BLaER1 treated with 17β-estradiol and CSF1 and Interleukin-3, amounts not matched to agents 10 nM and 100 nM (cell line): ENCODE measurements at regions not wholly inside any gene's neighbourhood (a gene's known extent, or its start where the extent isn't known, plus 50 kb on each side); places are given as distances from the start of the nearest gene placed in this dataset.

Experiments
- H3K27ac ChIP-seq, 11 experiments: shearing (Covaris generic); formaldehyde crosslinking; 2 replicates each; pipeline ENCODE4 v1.8.1; 2022
- H3K27me3 ChIP-seq, 11 experiments: shearing (Covaris generic); formaldehyde crosslinking; 2 replicates each; pipeline ENCODE4 v1.8.1; 2022
- H3K36me3 ChIP-seq, 11 experiments: shearing (Covaris generic); formaldehyde crosslinking; 2 replicates each; pipeline ENCODE4 v1.8.1; 2022
- H3K4me1 ChIP-seq, 10 experiments: shearing (Covaris generic); formaldehyde crosslinking; 2 replicates each; pipeline ENCODE4 v1.8.1; 2022
- H3K4me2 ChIP-seq, 11 experiments: shearing (Covaris generic); formaldehyde crosslinking; 2 replicates each; pipeline ENCODE4 v1.8.1; 2022
- H3K4me3 ChIP-seq, 10 experiments: shearing (Covaris generic); formaldehyde crosslinking; 2 replicates each; pipeline ENCODE4 v1.8.1; 2022
- H3K9ac ChIP-seq, 11 experiments: shearing (Covaris generic); formaldehyde crosslinking; 2 replicates each; pipeline ENCODE4 v1.8.1; 2022
- H3K9me3 ChIP-seq, 11 experiments: shearing (Covaris generic); formaldehyde crosslinking; replicated peaks in 1 of 11; 2 replicates each; pipeline ENCODE4 v1.8.1; 2022
- H4K20me1 ChIP-seq, 11 experiments: shearing (Covaris generic); formaldehyde crosslinking; 2 replicates each; pipeline ENCODE4 v1.8.1; 2022
- Cebpa-rat ChIP-seq, 11 experiments: shearing (Covaris generic); IDR thresholded peaks; 2 replicates each; pipeline ENCODE4 v1.8.1; 2022

DNA sequence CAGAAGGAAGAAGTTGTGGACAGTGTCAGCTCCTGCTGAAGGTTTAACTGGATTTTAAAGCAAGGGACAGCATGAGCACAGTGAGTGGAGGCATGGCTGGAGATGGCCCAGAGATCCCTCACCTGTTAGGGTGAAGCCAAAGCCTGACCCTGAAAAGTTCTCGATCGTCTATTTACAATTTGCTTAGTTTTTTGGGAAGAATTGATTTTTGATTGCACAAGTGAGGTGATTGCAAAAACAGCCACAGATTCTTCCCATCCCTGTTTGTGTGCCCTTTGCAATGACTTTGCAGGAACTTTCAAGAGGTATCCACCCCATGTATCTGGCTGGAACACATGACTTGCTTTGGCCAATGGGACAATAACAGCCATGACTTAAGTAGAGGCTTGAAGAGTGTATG, 170.1 kb downstream of the TFAP2C start:
- no peak for TF ChIP-seq Cebpa-rat (IDR thresholded peaks at IDR 0.05)

DNA sequence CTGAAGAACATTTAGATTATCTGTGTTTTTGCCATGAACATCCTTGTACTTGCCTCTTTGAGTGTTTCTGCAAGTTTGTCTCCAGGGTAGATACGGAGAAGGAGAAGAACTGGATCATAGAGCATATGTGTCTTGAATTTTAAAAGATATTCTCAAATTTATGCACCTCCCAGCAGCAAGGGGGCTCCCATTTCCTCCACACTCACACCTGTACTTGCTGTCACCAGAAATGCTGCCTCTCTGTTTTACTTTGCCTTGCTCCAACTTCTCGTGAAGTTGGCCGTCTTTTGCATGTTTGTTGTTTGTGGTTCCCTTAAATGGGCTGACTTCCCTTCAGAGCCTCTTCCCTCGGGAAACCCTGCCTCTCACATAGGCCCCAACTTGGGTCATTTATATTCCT, 171.0 kb downstream of the TFAP2C start:
- H3K9ac ChIP-seq: no peak overlapping the region
- no peaks in the 10 kb centered on the region for H4K20me1 ChIP-seq
- no peaks in the 10 kb centered on the region; a peak in 1 of 22 replicates for H3K36me3 ChIP-seq
- no peak overlapping the region for H3K4me2 ChIP-seq
- H3K9me3 ChIP-seq: peaks cover 5 to 20% (median 13%) of the 10 kb centered on the region in 11 experiments; a peak in 17 of 22 replicates
- no peak overlapping the region for H3K27ac ChIP-seq
- no peak for TF ChIP-seq Cebpa-rat (IDR thresholded peaks at IDR 0.05)
- peaks cover 0 to 8% (median 6%) of the 10 kb centered on the region in 10 experiments; a peak in 8 of 20 replicates for H3K4me1 ChIP-seq
- no peaks in the 10 kb centered on the region for H3K27me3 ChIP-seq
- H3K4me3 ChIP-seq: no peak overlapping the region

More for the DNA sequence above, 170.1 kb downstream of the TFAP2C start:
- H3K4me2 ChIP-seq: no peak overlapping the region
- no peaks in the 10 kb centered on the region for H4K20me1 ChIP-seq
- H3K9me3 ChIP-seq: peaks cover 5 to 20% (median 13%) of the 10 kb centered on the region in 11 experiments; a peak in 17 of 22 replicates
- H3K27ac ChIP-seq: no peak overlapping the region
- H3K36me3 ChIP-seq: no peaks in the 10 kb centered on the region; a peak in 1 of 22 replicates
- no peak overlapping the region for H3K4me3 ChIP-seq
- H3K4me1 ChIP-seq: peaks cover 0 to 8% (median 6%) of the 10 kb centered on the region in 10 experiments; a peak in 8 of 20 replicates
- H3K9ac ChIP-seq: no peak overlapping the region
- no peaks in the 10 kb centered on the region for H3K27me3 ChIP-seq

DNA sequence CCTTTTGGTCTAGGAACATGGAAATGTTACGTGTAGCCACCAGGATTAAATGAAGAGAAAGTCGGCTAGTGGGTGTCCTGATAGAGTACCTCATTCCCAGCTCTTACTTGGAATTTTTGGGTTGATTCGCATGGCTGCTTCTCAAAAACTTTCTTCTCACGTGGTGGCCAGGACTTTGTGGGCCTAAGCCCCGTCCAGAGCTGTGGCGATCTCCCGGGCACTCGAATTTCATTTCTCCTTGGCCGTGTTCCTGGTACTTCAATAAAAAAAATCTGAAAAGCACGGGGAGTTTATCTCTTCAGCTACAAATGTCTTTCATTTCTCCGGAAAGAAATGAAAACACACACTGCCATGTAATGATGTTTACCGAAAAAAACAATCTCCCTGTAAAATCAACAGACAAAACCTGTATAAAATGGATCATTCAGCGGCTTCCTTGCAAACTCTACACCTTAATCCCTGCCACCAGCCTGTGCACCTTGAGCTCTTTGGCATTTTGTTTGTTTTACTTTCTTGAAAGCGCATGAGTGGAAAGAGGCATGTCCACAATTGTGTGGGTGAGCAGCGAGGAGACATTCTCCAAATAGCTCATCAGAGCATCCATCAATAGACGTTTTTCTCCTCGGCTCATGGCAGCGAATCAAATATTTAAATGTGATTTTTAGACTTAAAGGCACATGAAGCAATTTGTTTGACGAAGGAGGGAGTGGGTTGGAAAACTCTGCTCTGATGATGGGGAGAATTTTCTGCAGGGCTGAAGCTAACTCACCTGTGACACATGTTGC, 173.1 kb downstream of the TFAP2C start:
- H3K27ac ChIP-seq: no peak overlapping the region
- no peaks in the 10 kb centered on the region; a peak in 1 of 22 replicates for H3K36me3 ChIP-seq
- H3K9ac ChIP-seq: no peak overlapping the region
- no peak overlapping the region for H3K4me3 ChIP-seq
- no peak overlapping the region for H3K4me2 ChIP-seq
- peaks cover 0 to 5% (median 0%) of the 10 kb centered on the region in 10 experiments; a peak in 2 of 20 replicates for H3K4me1 ChIP-seq
- peaks cover 5 to 20% (median 13%) of the 10 kb centered on the region in 11 experiments; a peak in 17 of 22 replicates for H3K9me3 ChIP-seq
- no peaks in the 10 kb centered on the region for H3K27me3 ChIP-seq
- no peaks in the 10 kb centered on the region for H4K20me1 ChIP-seq
- TF ChIP-seq Cebpa-rat (IDR thresholded peaks at IDR 0.05): no peak

DNA sequence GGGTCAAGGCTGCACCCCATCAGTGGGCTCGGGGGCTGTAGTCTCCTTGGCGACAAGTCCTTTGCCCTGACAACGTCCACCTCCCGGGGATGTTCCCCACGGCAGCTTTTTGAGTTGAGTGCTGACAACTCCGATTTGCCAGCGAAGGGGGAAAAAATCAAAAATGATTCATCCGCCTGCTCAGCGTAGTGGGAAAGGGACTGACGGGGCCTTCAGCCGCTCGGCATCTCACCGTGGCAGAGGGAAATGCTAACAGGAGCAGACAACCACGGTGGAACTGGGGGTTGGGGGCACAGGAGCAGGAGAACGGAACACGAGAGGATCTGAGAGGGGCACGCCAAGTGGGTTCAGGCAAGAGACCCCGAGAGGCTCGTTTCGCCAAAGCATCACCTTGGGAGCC, 173.7 kb downstream of the TFAP2C start:
- Histone ChIP-seq H3K9me3 (peaks cover 5 to 17% (median 13%) of the 10 kb centered on the region in 11 experiments; a peak in 17 of 22 replicates), H4K20me1 (no peaks in the 10 kb centered on the region), H3K27me3 (no peaks in the 10 kb centered on the region), H3K27ac (no peak overlapping the region), H3K4me2 (no peak overlapping the region), H3K36me3 (no peaks in the 10 kb centered on the region; a peak in 1 of 22 replicates), H3K4me3 (no peak overlapping the region), H3K4me1 (peaks cover 0 to 9% (median 0%) of the 10 kb centered on the region in 10 experiments; a peak in 2 of 20 replicates), H3K9ac (no peak overlapping the region)
- TF ChIP-seq Cebpa-rat (IDR thresholded peaks at IDR 0.05): no peak

DNA sequence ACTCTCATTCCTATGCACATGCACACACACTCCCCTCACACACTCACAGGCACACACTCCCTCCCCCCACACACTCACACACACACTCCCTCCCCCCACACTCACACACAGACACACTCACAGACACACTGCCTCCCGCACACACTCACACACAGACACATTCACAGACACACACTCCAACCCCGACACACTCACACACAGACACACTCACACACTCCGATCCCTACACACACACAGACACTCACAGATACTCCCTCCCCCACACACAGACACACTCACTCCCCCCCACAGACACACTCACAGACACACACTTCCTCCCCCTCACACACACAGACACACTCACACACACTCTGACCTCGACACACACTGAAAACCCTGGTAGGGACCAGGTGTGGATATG, 176.2 kb downstream of the TFAP2C start:
- Histone ChIP-seq H3K27ac (no peak overlapping the region), H3K9me3 (no peaks in the 10 kb centered on the region), H3K4me2 (no peak overlapping the region), H3K4me1 (peaks cover 0 to 9% (median 0%) of the 10 kb centered on the region in 10 experiments; a peak in 4 of 20 replicates), H3K36me3 (no peaks in the 10 kb centered on the region), H3K27me3 (no peaks in the 10 kb centered on the region), H3K9ac (no peak overlapping the region), H3K4me3 (no peak overlapping the region), H4K20me1 (no peaks in the 10 kb centered on the region)
- TF ChIP-seq Cebpa-rat (IDR thresholded peaks at IDR 0.05): no peak

DNA sequence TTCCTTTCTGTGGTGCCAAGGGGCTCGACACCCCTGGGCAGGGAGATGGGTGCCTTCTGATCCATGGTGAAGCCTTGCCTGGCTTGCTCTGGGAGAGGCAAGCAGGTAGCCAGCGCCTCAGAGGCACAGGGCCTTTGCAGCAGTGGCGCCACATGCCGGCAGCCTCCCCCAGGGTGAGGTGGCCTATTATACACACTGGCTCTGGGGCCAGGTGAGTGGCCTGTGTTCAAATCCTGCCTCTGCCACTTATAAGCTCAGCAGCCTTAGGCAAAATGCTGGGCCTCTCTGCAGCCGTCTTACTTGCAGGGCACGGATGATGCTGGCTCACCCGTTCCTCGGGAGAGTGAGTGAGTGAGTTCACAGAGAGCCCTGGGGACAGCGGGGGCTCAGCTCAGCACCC, 176.9 kb downstream of the TFAP2C start:
- Histone ChIP-seq H3K4me1 (peaks cover 0 to 9% (median 0%) of the 10 kb centered on the region in 10 experiments; a peak in 4 of 20 replicates), H3K4me2 (no peak overlapping the region), H4K20me1 (no peaks in the 10 kb centered on the region), H3K9me3 (no peaks in the 10 kb centered on the region), H3K27me3 (no peaks in the 10 kb centered on the region), H3K27ac (no peak overlapping the region), H3K36me3 (no peaks in the 10 kb centered on the region), H3K4me3 (no peak overlapping the region), H3K9ac (no peak overlapping the region)
- TF ChIP-seq Cebpa-rat (IDR thresholded peaks at IDR 0.05): no peak

DNA sequence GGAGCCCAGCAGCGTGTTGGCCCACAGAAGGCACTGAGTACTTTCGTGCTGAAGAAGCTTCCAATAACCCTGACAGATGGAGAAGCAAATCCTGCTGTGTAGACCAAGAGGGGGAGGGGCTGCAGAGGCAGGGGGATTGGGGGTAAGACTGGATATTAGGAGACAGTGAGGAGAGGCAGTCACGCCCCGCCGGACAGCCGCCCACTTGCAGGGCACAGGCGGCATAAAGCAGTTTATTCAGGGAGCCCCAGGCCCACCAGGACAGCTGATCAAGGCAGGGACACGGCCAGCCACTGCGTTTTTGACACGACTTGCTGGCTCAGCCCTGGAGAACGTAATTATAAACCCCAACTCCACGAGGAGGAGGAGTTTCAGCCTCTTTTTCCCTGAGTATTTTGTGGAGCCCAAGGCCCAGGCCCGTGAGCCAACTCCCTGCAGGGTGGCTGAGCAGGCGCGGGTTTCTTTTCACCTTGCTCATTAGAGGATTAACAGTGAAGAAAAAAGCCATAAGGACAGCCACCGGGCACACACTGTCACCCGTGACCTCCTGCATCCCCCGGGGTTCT, 177.9 kb downstream of the TFAP2C start:
- Histone ChIP-seq H3K27ac (no peak overlapping the region), H3K9ac (no peak overlapping the region), H3K4me1 (peaks cover 0 to 9% (median 0%) of the 10 kb centered on the region in 10 experiments; a peak in 4 of 20 replicates), H3K9me3 (no peaks in the 10 kb centered on the region), H3K27me3 (no peaks in the 10 kb centered on the region), H3K4me2 (peak overlapping the region in 2 of 11 experiments; percentile 5 to 13; a peak in 1 of 22 replicates), H3K36me3 (no peaks in the 10 kb centered on the region), H4K20me1 (no peaks in the 10 kb centered on the region), H3K4me3 (no peak overlapping the region)
- TF ChIP-seq Cebpa-rat (IDR thresholded peaks at IDR 0.05): no peak

DNA sequence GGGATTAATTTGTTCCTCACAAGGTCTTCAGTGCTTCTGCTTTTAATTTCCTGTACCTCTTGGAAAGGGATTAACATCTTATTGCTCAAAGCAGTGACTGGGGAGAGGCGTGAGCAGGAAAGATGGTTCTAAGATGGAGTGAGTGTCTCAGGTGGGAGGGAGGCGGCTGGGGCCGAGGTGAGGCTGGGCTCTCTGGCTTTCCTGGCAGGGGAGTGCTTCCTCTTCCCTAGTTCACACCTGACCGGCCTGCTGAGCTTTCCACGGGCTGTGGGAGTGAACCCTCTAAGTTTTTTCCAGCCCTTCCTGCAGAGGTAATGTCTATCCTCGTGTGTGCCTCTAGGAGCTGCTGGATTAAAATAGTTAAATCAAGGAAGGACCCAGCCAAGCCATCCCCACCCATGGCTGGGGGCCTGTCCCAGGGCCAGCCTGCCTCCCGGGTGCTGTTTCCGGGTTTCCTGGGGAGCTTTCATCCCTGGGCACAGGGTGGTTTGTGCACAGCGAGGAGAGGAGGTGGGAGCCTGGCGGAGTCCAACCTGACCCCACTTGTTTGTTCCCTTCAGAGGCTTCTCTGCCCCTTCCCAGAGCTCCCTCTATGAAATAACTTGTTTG, 179.1 kb downstream of the TFAP2C start:
- Histone ChIP-seq H4K20me1 (no peaks in the 10 kb centered on the region), H3K27ac (no peak overlapping the region), H3K4me3 (no peak overlapping the region), H3K27me3 (no peaks in the 10 kb centered on the region), H3K9me3 (no peaks in the 10 kb centered on the region), H3K4me1 (peaks cover 0 to 9% (median 0%) of the 10 kb centered on the region in 10 experiments; a peak in 4 of 20 replicates), H3K36me3 (no peaks in the 10 kb centered on the region), H3K4me2 (0 out of 22 replicates have a peak overlapping the region, but pooled peaks of 1 of the 11 experiments have one; percentile 3), H3K9ac (no peak overlapping the region)
- no peak for TF ChIP-seq Cebpa-rat (IDR thresholded peaks at IDR 0.05)

DNA sequence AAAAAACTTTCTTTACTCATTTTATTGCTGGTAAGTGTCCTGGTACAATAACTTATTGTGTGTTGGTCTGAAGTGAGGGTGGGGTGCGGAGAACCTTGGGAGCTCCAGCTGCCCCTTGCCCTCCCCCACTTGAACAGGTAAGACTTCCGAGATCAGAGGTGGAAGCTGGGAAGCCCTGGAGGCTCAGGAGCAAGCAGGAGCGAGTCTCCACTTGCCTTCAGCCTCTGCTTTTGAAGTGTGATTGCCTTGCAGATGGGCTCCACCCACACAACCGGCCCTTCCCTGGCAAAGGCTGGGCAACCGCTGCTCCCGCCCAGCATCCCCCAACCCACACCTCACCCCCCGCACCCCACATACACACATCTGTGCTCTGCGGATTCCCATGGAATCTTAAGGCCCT, 179.6 kb downstream of the TFAP2C start:
- H3K27me3 ChIP-seq: no peaks in the 10 kb centered on the region

More for the DNA sequence above, 179.6 kb downstream of the TFAP2C start:
- H3K4me1 ChIP-seq: peaks cover 0 to 9% (median 0%) of the 10 kb centered on the region in 10 experiments; a peak in 4 of 20 replicates
- no peak overlapping the region for H3K27ac ChIP-seq
- no peak overlapping the region for H3K9ac ChIP-seq
- H3K36me3 ChIP-seq: no peaks in the 10 kb centered on the region
- H4K20me1 ChIP-seq: no peaks in the 10 kb centered on the region
- no peaks in the 10 kb centered on the region for H3K9me3 ChIP-seq
- TF ChIP-seq Cebpa-rat (IDR thresholded peaks at IDR 0.05): no peak
- no peak overlapping the region for H3K4me3 ChIP-seq
- no peak overlapping the region for H3K4me2 ChIP-seq
